GM23248 (cell line): ENCODE measurements at regions not wholly inside any gene's neighbourhood (a gene's known extent, or its start where the extent isn't known, plus 50 kb on each side); places are given as distances from the start of the nearest gene placed in this dataset.

ENCODE experiments used
- DNase-seq: peaks from one replicate; pipeline ENCODE4 v3.0.0-alpha.2; 2015
- H2AFZ ChIP-seq: fragments of 200-600 bp; sonication (generic); 2 replicates; pipeline ENCODE4 v1.6.1; 2016; ENCODE audit warnings: antibody characterized with exemption
- H3F3A ChIP-seq: fragments of 200-600 bp; sonication (generic); 2 replicates; pipeline ENCODE4 v1.6.1; 2016; ENCODE audit warnings: mild to moderate bottlenecking, antibody characterized with exemption, mixed run types; ENCODE audit not compliant: insufficient read depth
- H3K27ac ChIP-seq: fragments of 200-600 bp; sonication (generic); 2 replicates; pipeline ENCODE4 v1.5.1; 2016; ENCODE audit warnings: mild to moderate bottlenecking
- H3K27me3 ChIP-seq: fragments of 200-600 bp; sonication (generic); replicated peaks from 2 replicates; pipeline ENCODE4 v1.6.1; 2016; ENCODE audit warnings: mild to moderate bottlenecking; ENCODE audit not compliant: insufficient read depth
- H3K36me3 ChIP-seq: fragments of 200-600 bp; sonication (generic); 2 replicates; pipeline ENCODE4 v1.6.1; 2016; ENCODE audit warnings: low read depth, mild to moderate bottlenecking
- H3K4me1 ChIP-seq: fragments of 200-600 bp; sonication (generic); 2 replicates; pipeline ENCODE4 v1.6.1; 2016; ENCODE audit warnings: mild to moderate bottlenecking; ENCODE audit not compliant: insufficient read depth
- H3K4me2 ChIP-seq: fragments of 200-600 bp; sonication (generic); one replicate; pipeline ENCODE4 v1.6.1; 2016; ENCODE audit warnings: mild to moderate bottlenecking; ENCODE audit not compliant: unreplicated experiment
- H3K4me3 ChIP-seq: fragments of 200-600 bp; sonication (generic); 2 replicates; pipeline ENCODE4 v1.5.1; 2016; ENCODE audit warnings: mild to moderate bottlenecking
- H3K79me2 ChIP-seq: fragments of 200-600 bp; sonication (generic); 2 replicates; pipeline ENCODE4 v1.6.1; 2016; ENCODE audit warnings: mild to moderate bottlenecking; ENCODE audit not compliant: insufficient read depth
- H3K9ac ChIP-seq: fragments of 200-600 bp; sonication (generic); 2 replicates; pipeline ENCODE4 v1.6.1; 2016; ENCODE audit warnings: mild to moderate bottlenecking
- H3K9me2 ChIP-seq: fragments of 200-600 bp; sonication (generic); 2 replicates; pipeline ENCODE4 v1.6.1; 2016; ENCODE audit warnings: mixed run types, mild to moderate bottlenecking, moderate library complexity; ENCODE audit not compliant: insufficient read depth
- H3K9me3 ChIP-seq: fragments of 200-600 bp; sonication (generic); one replicate; pipeline ENCODE4 v1.6.1; 2017; ENCODE audit warnings: low read depth
- H4K20me1 ChIP-seq: fragments of 200-600 bp; sonication (generic); 2 replicates; pipeline ENCODE4 v1.6.0; 2016; ENCODE audit not compliant: insufficient read depth
- EZH2 ChIP-seq: fragments of 200-600 bp; sonication (generic); IDR thresholded peaks from 2 replicates; pipeline ENCODE4 v1.6.1; 2018; ENCODE audit warnings: antibody characterized with exemption, mild to moderate bottlenecking; ENCODE audit not compliant: insufficient read depth, poor library complexity, severe bottlenecking
- EZH2phosphoT487 ChIP-seq: fragments of 200-600 bp; sonication (generic); IDR thresholded peaks from 2 replicates; pipeline ENCODE4 v1.6.1; 2018; ENCODE audit warnings: antibody characterized with exemption, moderate library complexity, mild to moderate bottlenecking, low read depth; ENCODE audit not compliant: insufficient read depth
- WGBS, 2 experiments: methylation state at CpG; one replicate each; pipeline ENCODE4 v1.1.6; 2015 to 2017; ENCODE audit warnings: low lambda C conversion rate in 2 of 2, low coverage in 1 of 2; ENCODE audit errors: missing lambda C conversion rate in 2 of 2; 5-methylcytosine and 5-hydroxymethylcytosine counted together
- in situ Hi-C: fragments of 300-500 bp; cut with MboI; formaldehyde crosslinking; loops from 2 replicates; pipeline ENCODE4 v1.15.0; 2020

DNA sequence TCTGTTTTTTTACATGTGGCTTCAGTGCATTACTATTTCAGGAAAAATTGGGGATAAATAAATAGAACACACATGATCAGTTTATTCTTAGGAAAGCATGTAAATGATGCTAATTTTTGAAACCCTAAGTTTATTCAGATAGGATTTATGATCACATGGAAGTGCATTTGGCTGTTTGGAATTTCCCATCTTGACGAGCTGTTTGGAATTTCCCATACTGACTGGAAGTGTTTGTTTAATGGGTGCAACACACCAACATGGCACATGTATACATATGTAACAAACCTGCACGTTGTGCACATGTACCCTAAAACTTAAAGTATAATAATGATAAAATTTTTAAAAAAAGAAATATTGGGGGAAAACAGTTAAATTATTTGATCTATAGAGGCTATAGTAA is 79.5 kb downstream of the COL6A6 start:
- Histone ChIP-seq H3K79me2 (no peaks in the 10 kb centered on the region), H3K9ac (no peak overlapping the region), H3K4me2 (no peak overlapping the region), H3K4me3 (no peak overlapping the region), H3K9me3 (no peaks in the 10 kb centered on the region), H3K27ac (no peak overlapping the region), H3F3A (no peaks in the 10 kb centered on the region), H3K4me1 (no peaks in the 10 kb centered on the region), H3K9me2 (no peaks in the 10 kb centered on the region), H4K20me1 (no peaks in the 10 kb centered on the region), H3K27me3 (0 out of 2 replicates have a peak, but pooled peaks cover 8% of the 10 kb centered on the region), H3K36me3 (no peaks in the 10 kb centered on the region), H2AFZ (no peak overlapping the region)
- in situ Hi-C loops = no loop called here
- DNase-seq = no peak
- TF ChIP-seq EZH2phosphoT487 (no peak), EZH2 (no peak)
- WGBS, 2 experiments = 41 to 45% methylated on average over 2 of the region's 2 CpGs

DNA sequence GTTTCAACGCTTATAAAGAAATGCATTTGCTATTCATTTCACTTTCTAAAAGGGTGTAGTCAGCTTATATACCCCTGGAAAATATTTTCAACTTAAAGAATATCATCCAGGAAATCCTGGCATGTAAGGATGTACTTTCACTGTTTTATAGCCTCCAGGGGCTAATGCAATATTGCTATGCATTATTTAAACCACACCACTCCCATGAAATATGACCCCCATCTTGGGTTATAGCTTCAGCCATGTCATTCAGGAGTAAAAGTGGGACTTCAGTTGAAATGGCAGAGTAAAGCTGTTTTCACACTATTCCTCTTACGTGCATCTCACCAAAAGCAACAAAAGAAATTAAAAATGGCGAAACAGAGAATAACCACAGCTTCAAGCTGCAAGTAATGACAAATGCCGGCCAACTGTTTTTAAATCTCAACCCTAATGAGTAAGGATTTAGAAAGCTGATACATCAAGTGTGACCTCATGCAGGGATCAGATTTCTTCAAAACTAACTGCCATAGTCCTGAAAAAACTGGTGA is 84.5 kb downstream of the COL6A6 start:
- no peaks in the 10 kb centered on the region for H3K9me3 ChIP-seq
- H2AFZ ChIP-seq = no peak overlapping the region
- H3K4me1 ChIP-seq = no peaks in the 10 kb centered on the region
- H3K9me2 ChIP-seq = no peaks in the 10 kb centered on the region
- no peak overlapping the region for H3K4me3 ChIP-seq
- no peaks in the 10 kb centered on the region for H3K36me3 ChIP-seq
- WGBS, 2 experiments = 75 to 76% methylated on average over 4 of the region's 4 CpGs
- TF ChIP-seq EZH2phosphoT487 (no peak), EZH2 (no peak)
- no peak overlapping the region for H3K4me2 ChIP-seq
- H3F3A ChIP-seq = no peaks in the 10 kb centered on the region
- no peaks in the 10 kb centered on the region for H3K79me2 ChIP-seq
- H3K27ac ChIP-seq = no peak overlapping the region
- H3K27me3 ChIP-seq = 0 out of 2 replicates have a peak, but pooled peaks cover 6% of the 10 kb centered on the region
- H4K20me1 ChIP-seq = no peaks in the 10 kb centered on the region
- in situ Hi-C loops = no loop called here
- DNase-seq = peak; percentile 13
- H3K9ac ChIP-seq = no peak overlapping the region

DNA sequence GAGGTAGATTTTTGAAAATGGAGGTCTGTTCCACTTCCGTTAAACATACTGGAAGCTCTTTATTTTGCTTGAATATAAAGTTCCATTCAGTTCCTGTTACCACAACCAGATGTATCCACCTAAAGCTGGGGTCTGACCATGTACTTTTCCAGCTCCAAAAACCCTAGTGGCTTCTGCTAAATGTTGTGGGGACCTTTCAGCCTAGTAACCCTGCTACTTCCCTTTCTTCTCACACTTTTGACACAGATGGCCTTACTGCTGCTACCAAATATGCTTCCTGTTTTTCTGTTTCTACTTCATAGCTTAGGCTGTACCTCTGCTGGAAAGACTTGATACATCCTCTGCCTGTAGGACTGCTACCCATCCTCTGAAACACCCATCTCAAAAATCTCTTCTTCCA is 87.8 kb downstream of the COL6A6 start:
- no peak for DNase-seq
- peaks cover 5% of the 10 kb centered on the region for H3K9me3 ChIP-seq
- no peak overlapping the region for H3K4me3 ChIP-seq
- no peaks in the 10 kb centered on the region for H3K9me2 ChIP-seq
- no peaks in the 10 kb centered on the region for H3K4me1 ChIP-seq
- H3F3A ChIP-seq = no peaks in the 10 kb centered on the region
- no peak for TF ChIP-seq EZH2phosphoT487
- no peak for TF ChIP-seq EZH2
- no peaks in the 10 kb centered on the region for H3K36me3 ChIP-seq
- no peak overlapping the region for H3K9ac ChIP-seq
- no peaks in the 10 kb centered on the region for H3K27me3 ChIP-seq
- no peak overlapping the region for H2AFZ ChIP-seq
- H3K4me2 ChIP-seq = no peak overlapping the region
- WGBS, 2 experiments = 57 to 61% methylated on average over 1 of the region's 1 CpG
- no peaks in the 10 kb centered on the region for H4K20me1 ChIP-seq
- no peaks in the 10 kb centered on the region for H3K79me2 ChIP-seq
- no peak overlapping the region for H3K27ac ChIP-seq
- in situ Hi-C loops = no loop called here

DNA sequence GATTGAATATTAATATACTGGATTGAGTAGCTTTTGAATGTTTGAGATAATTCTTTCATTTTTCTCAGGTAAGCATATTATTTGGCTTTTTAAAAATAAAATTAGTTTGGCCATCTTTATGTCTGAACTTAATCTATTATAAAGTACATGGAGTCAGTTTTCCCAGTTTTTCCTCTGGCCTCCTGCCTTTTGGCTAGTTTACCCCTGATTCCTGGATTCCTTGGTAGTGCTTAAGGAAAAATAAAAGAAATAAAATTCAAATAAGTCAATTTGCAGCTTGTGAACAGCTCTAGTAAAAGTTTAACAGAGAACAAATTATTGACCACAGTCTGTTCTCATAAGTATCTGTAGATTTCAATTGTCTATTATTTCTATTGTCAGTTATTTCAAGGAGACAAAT is 89.4 kb downstream of the COL6A6 start:
- Histone ChIP-seq H3K9me3 (peaks cover 5% of the 10 kb centered on the region), H3K4me1 (no peaks in the 10 kb centered on the region), H3K27me3 (no peaks in the 10 kb centered on the region), H3K9me2 (no peaks in the 10 kb centered on the region), H3K27ac (no peak overlapping the region), H3K4me3 (no peak overlapping the region), H3K36me3 (no peaks in the 10 kb centered on the region), H4K20me1 (no peaks in the 10 kb centered on the region), H3K4me2 (no peak overlapping the region), H3F3A (no peaks in the 10 kb centered on the region), H3K79me2 (no peaks in the 10 kb centered on the region), H2AFZ (no peak overlapping the region), H3K9ac (no peak overlapping the region)
- in situ Hi-C loops = no loop called here
- no peak for TF ChIP-seq EZH2
- TF ChIP-seq EZH2phosphoT487 = no peak
- DNase-seq = no peak

DNA sequence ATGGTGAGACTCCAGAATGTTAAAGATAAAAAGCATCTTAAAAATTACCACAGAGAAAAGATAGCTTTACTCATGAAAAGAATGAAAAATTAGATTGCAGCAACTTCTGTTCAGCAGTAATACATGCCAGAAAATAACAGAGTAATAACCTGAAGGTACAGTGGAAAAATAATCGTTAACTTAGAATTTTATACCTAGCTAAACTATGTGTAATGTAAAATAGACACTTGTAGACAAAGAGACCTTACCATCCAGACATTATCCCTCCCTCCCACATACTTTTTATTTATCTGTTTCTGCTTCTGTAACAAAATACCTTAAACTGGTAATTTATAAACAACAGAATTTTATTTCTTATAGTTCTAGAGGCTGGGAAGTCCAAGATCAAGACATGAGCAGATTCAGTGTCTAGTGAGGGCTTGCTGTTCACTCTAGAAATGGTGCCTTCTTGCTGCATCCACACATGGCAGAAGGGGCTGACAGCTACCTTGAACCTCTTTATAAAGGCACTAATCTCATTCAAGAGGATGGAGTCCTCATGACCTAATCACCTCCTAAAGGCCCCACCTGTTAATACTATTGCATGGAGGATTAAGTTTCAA is 90.7 kb downstream of the COL6A6 start:
- H3K9ac ChIP-seq = no peak overlapping the region
- H3K4me1 ChIP-seq = no peaks in the 10 kb centered on the region
- TF ChIP-seq EZH2 = no peak
- no peak for TF ChIP-seq EZH2phosphoT487
- H3K79me2 ChIP-seq = no peaks in the 10 kb centered on the region
- no peaks in the 10 kb centered on the region for H3K9me2 ChIP-seq
- H3K36me3 ChIP-seq = no peaks in the 10 kb centered on the region
- in situ Hi-C loops = no loop called here
- no peaks in the 10 kb centered on the region for H3K27me3 ChIP-seq
- H3F3A ChIP-seq = no peaks in the 10 kb centered on the region
- H2AFZ ChIP-seq = no peak overlapping the region
- no peaks in the 10 kb centered on the region for H4K20me1 ChIP-seq
- H3K4me3 ChIP-seq = no peak overlapping the region
- H3K4me2 ChIP-seq = no peak overlapping the region
- DNase-seq = no peak
- WGBS, 2 experiments = 31 to 35% methylated on average over 1 of the region's 1 CpG
- H3K27ac ChIP-seq = no peak overlapping the region
- peaks cover 5% of the 10 kb centered on the region for H3K9me3 ChIP-seq
